ENCODE measurements at regions not wholly inside any gene's neighbourhood (a gene's known extent, or its start where the extent isn't known, plus 50 kb on each side); places are given as distances from the start of the nearest gene placed in this dataset.
A peak's percentile ranks its signal among the peaks of the same experiment; 100 is the strongest.
"Not testable (repeated sequence)": the region's sequence is repeated elsewhere in the genome, so short reads cannot be mapped to it uniquely, and the experiment has no call there.

GRCh38 chr14:50018201-50018932 is 98.0 kb downstream of the VCPKMT start:
- no peak for ATAC-seq

DNA sequence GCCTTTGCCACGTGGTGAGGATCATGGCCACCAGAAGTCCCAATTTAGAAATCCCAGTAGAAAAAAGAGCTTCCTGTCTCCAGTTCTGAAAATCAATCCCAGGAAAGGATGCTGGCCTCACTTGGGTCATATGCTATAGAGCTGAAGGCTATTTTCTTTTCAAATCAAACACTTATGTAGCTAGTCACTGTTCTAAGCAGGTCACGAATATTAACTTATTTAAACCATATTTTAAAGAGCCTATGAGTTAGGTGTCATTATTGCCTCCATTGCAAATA is 97.5 kb downstream of the VCPKMT start:
- ATAC-seq (no peak), DNase-seq (no peak)

More at GRCh38 chr14:50018201-50018932, 98.0 kb downstream of the VCPKMT start:
- DNase-seq: no peak

DNA sequence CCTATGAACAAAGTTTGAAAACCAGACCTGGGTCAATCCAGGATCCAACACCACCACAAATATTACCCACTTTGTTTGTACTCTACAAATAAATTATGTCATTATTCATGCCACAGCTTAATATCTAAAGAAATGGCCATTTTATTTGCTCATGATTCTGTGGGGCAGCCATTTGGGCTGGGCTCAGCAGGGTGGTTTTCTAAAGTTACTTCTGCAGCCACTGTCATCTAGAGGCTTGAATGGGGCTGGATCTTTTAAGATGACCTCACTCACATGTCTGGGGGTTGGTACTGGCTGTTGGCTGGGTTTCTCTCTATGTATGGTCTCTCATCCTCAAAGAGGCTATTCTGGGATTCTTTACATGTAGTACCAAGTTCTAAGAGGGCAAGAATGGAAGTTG is 96.2 kb downstream of the VCPKMT start:
- no peak for ATAC-seq
- no peak for DNase-seq

DNA sequence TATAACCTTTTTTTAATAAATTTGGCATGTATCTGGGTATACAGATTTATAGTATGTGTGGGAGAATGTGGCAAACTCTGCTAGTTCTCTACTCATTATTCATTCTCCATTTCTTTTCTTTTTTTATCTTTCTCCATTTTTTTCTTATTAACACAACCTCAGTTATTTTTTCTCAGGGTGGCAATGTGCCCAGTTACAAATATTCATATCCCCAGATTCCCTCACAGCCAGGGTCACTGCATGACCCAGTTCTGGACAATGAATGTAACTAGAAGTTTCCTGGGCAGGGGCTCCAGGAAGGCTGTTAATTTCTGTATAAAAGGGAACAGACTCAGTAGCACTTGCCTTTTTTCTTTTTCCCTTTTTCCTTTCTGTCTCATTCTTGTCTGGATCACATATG is 95.6 kb downstream of the VCPKMT start:
- ATAC-seq (no peak), DNase-seq (no peak)

DNA sequence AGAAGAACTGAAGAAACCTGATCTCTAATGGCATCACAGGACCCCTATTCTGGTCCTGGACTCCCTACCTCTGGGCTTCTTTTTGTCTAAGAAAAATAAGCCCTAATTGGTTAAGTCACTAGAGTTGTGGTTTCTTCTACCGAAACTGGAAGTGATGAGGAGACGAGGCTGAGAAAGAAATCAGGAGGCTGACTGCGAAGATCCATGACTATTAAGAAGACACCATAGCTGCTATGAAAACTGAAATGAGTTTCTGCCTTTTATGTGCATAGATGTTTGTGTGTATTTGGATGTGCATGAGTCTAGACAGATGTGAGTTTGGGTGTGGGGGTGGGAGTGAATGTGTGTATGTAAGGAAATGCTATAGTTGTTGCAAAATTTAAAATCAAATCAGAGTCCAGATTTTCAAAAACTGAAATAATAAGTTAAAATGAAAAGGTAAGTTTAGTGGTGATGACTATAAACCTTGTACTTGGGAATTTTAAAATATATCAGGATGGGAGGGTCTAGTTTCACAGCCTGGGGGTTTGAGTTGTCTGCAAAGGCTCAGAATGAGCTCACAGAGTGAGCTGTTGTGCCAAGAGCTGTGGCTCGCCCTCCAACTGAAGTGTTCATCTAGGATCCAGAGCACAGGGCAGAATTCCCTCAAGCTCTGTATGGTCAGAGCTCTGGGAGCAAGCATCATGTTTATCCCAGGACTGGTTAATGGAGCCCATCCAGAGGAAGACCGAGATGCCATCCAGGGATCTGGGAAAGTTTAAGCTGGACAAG is 94.9 kb downstream of the VCPKMT start:
- DNase-seq (no peak), ATAC-seq (peak; percentile 75)

GRCh38 chr14:50022661-50023060 is 93.7 kb downstream of the VCPKMT start:
- ATAC-seq: no peak
- no peak for DNase-seq

- ATAC-seq (no peak), DNase-seq (no peak)
These were observed 92.5 kb downstream of the VCPKMT start for GRCh38 chr14:50023671-50024490.

- DNase-seq (no peak), ATAC-seq (no peak)
These were observed 91.3 kb downstream of the VCPKMT start for GRCh38 chr14:50025073-50025472.

DNA sequence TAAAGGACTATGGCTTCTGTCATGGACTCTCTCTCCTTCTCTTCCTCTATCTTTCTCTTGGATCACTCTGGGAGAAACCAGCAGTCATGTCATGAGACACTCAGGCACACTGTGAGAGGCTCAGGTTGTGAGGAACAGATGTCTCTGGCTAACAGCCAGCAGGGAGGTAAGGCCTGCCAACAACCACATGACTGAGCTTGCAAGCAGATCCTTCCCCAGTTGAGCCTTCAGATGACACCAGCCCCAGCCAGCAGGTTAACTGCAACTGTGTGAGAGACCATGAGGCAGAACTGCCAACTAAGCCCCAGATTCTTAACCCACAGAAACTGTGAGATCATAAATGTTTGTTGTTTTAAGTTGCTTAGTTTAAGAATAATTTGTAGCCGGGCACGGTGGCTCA is 90.6 kb downstream of the VCPKMT start:
- DNase-seq (no peak), ATAC-seq (no peak)

- ATAC-seq (no peak), DNase-seq (no peak)
These were observed 90.0 kb downstream of the VCPKMT start for GRCh38 chr14:50026396-50026795.

DNA sequence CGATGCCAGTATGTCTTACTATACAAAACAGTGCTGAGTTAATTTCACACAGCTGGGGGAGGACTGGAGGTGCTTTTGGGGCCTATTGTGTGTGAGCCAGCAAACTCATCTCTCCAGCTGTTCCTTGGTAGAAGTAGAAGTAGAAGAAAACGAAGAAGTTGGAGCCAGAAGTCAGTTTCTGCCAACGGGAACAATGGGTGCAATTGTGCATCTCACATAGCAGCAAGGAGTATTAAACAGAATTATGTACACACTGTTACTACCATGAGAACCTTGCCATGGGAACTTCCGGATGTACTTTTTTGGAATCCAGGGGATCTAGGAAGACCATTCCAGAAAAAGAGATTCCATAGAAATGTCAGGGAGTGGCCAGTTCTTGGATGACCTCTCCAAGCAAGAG is 88.6 kb downstream of the VCPKMT start:
- DNase-seq (no peak), ATAC-seq (no peak)

DNA sequence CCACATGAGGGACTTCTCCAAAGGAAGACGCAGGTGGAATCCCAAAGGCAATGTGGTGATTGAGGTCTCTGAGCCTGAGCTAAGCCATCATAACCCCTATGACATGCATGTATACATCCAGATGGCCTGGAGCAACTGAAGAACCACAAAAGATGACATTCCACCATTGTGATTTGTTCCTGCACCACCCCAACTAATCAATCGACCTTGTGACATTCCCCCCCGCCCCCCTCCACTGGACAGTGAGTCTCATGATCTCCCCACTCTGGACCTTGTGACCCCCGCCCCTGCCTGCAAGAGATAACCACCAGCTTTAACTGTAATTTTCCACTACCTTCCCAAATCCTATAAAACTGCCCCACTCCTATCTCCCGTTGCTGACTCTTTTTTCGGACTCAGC is 87.9 kb downstream of the VCPKMT start:
- ATAC-seq: no peak

GRCh38 chr14:50030036-50030435 is 86.3 kb downstream of the VCPKMT start:
- DNase-seq: no peak
- no peak for ATAC-seq

More for the DNA sequence above, 87.9 kb downstream of the VCPKMT start:
- no peak for DNase-seq

DNA sequence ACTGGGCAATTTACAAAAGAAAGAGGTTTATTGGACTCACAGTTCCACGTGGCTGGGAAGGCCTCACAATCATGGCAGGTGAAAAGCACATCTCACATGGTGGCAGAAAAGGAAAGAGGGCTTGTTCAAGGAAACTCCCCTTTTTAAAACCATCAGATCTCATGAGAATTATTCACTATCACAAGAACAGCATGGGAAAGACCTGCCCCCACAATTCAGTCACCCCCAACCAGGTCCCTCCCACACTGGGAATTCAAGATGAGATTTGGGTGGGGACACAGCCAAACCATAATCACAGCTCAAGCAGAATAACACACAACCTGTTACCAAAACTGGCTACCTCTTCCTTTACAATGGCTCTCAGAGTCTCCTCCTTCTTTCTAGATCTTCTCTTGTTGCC is 85.5 kb downstream of the VCPKMT start:
- ATAC-seq, DNase-seq: not testable (repeated sequence)

DNA sequence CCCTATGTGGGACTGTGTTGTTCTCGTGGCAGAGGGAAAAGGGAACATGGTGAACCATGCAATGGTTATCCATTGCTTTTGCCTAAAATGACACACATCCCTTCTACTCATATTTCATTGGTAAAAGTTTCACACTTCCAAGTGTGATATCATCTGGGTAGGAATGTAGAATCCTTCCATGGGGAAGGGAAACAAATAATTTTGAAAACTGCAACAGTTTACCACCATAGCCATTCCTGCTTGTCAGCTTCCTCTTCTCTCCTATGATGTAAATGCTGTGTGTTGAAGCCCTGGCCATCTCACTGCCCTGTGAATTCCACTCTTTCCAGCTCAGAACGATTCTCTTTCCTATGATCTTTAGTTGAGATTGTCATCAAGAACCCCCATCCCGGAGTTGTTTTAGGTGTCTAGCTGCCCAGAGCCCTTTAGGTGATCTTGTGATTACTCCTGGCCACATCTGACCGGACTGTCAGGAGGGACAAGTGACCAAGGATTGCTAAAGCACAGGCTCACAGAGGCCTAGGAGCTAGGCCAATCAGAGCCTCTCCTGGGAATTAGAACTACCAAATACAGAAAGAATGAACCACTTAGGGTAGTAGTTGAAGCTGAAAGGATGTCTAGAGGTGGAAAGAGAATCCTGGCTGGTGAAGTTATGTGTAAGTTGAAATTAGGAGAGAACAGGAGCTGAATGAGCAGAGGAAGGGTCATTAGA is 84.6 kb downstream of the VCPKMT start:
- no peak for ATAC-seq
- DNase-seq: no peak

DNA sequence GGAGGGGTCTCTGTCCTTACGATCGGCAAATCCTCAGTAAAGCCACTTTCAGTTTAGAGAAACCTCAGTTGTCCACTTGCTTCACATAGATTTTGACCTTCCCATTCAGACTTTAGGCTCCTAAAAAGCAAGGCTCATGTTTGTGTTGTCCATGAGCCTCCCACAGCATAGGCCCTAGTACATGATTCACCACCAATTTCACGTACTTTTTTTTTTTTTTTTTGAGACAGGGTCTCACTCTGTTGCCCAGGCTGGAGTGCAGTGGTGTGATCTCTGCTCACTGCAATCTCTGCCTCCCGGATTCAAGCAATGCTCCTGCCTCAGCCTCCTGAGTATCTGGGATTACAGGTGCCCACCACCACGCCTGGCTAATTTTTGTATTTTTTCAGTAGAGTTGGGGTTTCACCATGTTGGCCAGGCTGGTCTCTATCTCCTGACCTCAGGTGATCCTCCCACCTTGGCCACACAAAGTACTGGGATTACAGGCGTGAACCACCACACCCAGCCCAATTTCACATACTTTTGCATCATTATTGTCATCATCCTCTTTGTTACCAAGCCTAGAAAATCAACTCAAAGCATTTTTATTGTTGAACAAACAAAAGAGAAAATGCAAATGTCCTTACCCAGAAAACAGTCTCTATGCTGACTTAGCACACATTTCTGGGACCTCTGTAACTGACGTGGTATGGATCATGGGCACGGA is 83.8 kb downstream of the VCPKMT start:
- not testable (repeated sequence) for ATAC-seq, DNase-seq

- DNase-seq: no peak
These were observed 81.2 kb downstream of the VCPKMT start for GRCh38 chr14:50035214-50035613.

GRCh38 chr14:50036211-50036610 is 80.2 kb downstream of the VCPKMT start:
- DNase-seq: no peak
- ATAC-seq: no peak

More at GRCh38 chr14:50035214-50035613, 81.2 kb downstream of the VCPKMT start:
- no peak for ATAC-seq

DNA sequence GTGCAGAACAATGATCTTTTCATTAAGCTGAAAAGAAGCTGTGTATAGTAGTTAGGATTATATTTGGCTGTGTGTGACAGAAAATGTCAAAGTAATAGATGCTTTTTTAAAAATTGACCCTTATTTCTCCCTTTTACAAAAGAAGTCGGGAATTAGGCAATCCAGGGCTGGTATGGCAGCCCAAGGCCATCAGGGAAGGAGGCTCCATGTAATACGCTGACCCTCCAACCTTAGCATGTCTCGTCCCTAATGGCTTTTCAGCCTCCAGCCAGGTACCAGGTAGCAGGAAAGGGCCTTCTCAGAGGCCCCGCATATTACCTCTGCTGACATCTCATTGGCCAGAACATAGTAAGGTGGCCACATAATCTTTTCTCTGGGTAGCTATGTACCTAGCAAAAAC is 79.7 kb downstream of the VCPKMT start:
- no peak for ATAC-seq
- DNase-seq: no peak

- DNase-seq: no peak
- ATAC-seq: no peak
These were observed 79.1 kb downstream of the VCPKMT start for GRCh38 chr14:50037240-50037639.

- DNase-seq: no peak
- no peak for ATAC-seq
These were observed 78.5 kb downstream of the VCPKMT start for GRCh38 chr14:50037852-50038251.
